Astrocyte (in vitro differentiated cells and primary cell): ENCODE measurements at regions not wholly inside any gene's neighbourhood (a gene's known extent, or its start where the extent isn't known, plus 50 kb on each side); places are given as distances from the start of the nearest gene placed in this dataset.

Experiments
- DNase-seq: peaks from one replicate; pipeline ENCODE4 v3.0.0-alpha.2; 2010; ENCODE audit warnings: low read depth
- FAIRE-seq: peaks from 2 replicates; lab custom pipeline; 2011; peaks lifted over from hg19 to GRCh38; lab: Jason Lieb, UNC
- H2AFZ ChIP-seq: 2 replicates; pipeline ENCODE4 v1.6.0; 2012; ENCODE audit warnings: low read depth, low read length, inconsistent platforms
- H3K27ac ChIP-seq: 2 replicates; pipeline ENCODE4 v1.5.1; 2011; ENCODE audit warnings: low read depth, low read length, inconsistent platforms
- H3K27me3 ChIP-seq: 2 replicates; pipeline ENCODE4 v1.6.0; 2011; ENCODE audit warnings: low read length, inconsistent platforms; ENCODE audit not compliant: insufficient read depth
- H3K36me3 ChIP-seq: 2 replicates; pipeline ENCODE4 v1.5.1; 2011; ENCODE audit warnings: low read length, inconsistent platforms; ENCODE audit not compliant: insufficient read depth
- H3K4me1 ChIP-seq: 2 replicates; pipeline ENCODE4 v1.5.1; 2011; ENCODE audit warnings: low read length, inconsistent platforms; ENCODE audit not compliant: insufficient read depth
- H3K4me2 ChIP-seq: 2 replicates; pipeline ENCODE4 v1.6.0; 2012; ENCODE audit warnings: low read length, inconsistent platforms
- H3K4me3 ChIP-seq: 2 replicates; pipeline ENCODE4 v1.5.1; 2011; ENCODE audit warnings: low read depth, mild to moderate bottlenecking, low read length, inconsistent platforms; ENCODE audit not compliant: insufficient read depth
- H3K79me2 ChIP-seq: 2 replicates; pipeline ENCODE4 v1.6.0; 2012; ENCODE audit warnings: mild to moderate bottlenecking, low read length, inconsistent platforms; ENCODE audit not compliant: insufficient read depth
- H3K9ac ChIP-seq: 2 replicates; pipeline ENCODE4 v1.6.0; 2012; ENCODE audit warnings: mild to moderate bottlenecking, low read length, inconsistent platforms
- H3K9me3 ChIP-seq: 2 replicates; pipeline ENCODE4 v1.5.1; 2012; ENCODE audit warnings: low read depth, mild to moderate bottlenecking, low read length, inconsistent platforms; ENCODE audit not compliant: insufficient read depth
- H4K20me1 ChIP-seq: 2 replicates; pipeline ENCODE4 v1.6.0; 2012; ENCODE audit warnings: low read length, inconsistent platforms; ENCODE audit not compliant: insufficient read depth
- H3K27ac Mint-ChIP-seq: one replicate; pipeline ENCODE4 v1.8.0; 2021; ENCODE audit warnings: mild to moderate bottlenecking, mixed read lengths; ENCODE audit not compliant: unreplicated experiment
- H3K27me3 Mint-ChIP-seq: one replicate; pipeline ENCODE4 v1.8.0; 2021; ENCODE audit warnings: low read depth, mixed read lengths; ENCODE audit not compliant: unreplicated experiment
- H3K36me3 Mint-ChIP-seq: one replicate; pipeline ENCODE4 v1.8.0; 2021; ENCODE audit warnings: low read depth, mixed read lengths; ENCODE audit not compliant: unreplicated experiment
- H3K4me1 Mint-ChIP-seq: one replicate; pipeline ENCODE4 v1.8.0; 2021; ENCODE audit warnings: low read depth, mixed read lengths; ENCODE audit not compliant: unreplicated experiment
- H3K4me3 Mint-ChIP-seq: one replicate; pipeline ENCODE4 v1.8.0; 2021; ENCODE audit warnings: mild to moderate bottlenecking, moderate library complexity, mixed read lengths; ENCODE audit not compliant: unreplicated experiment
- H3K9me3 Mint-ChIP-seq: one replicate; pipeline ENCODE4 v1.8.0; 2021; ENCODE audit warnings: mild to moderate bottlenecking, mixed read lengths; ENCODE audit not compliant: unreplicated experiment
- CTCF ChIP-seq: IDR thresholded peaks from 2 replicates; pipeline ENCODE4 v1.5.1; 2011; ENCODE audit warnings: low read depth, mild to moderate bottlenecking, inconsistent platforms, low read length, moderate library complexity; ENCODE audit not compliant: insufficient read depth
- EZH2 ChIP-seq: IDR thresholded peaks from 2 replicates; pipeline ENCODE4 v1.6.1; 2012; ENCODE audit warnings: mild to moderate bottlenecking, low read length, inconsistent platforms; ENCODE audit not compliant: insufficient read depth

GRCh38 chr1:82901561-82901960 is 1097.4 kb downstream of the TTLL7 start:
- Histone ChIP-seq H4K20me1 (no peaks in the 10 kb centered on the region), H3K9ac (no peak overlapping the region), H3K4me1 (no peaks in the 10 kb centered on the region), H3K27ac (no peak overlapping the region), H2AFZ (no peak overlapping the region), H3K36me3 (no peaks in the 10 kb centered on the region), H3K27me3 (no peaks in the 10 kb centered on the region), H3K4me2 (no peak overlapping the region), H3K9me3 (no peaks in the 10 kb centered on the region), H3K79me2 (no peaks in the 10 kb centered on the region), H3K4me3 (no peak overlapping the region)
- TF ChIP-seq CTCF (no peak), EZH2 (no peak)
- DNase-seq (no peak), FAIRE-seq (no peak)
- Mint-ChIP-seq H3K9me3 (no peaks in the 10 kb centered on the region), H3K27ac (no peak overlapping the region), H3K36me3 (no peaks in the 10 kb centered on the region), H3K27me3 (no peaks in the 10 kb centered on the region), H3K4me1 (no peaks in the 10 kb centered on the region), H3K4me3 (no peak overlapping the region)

- H3K4me3 ChIP-seq: no peak overlapping the region
- no peak overlapping the region for H2AFZ ChIP-seq
- H3K27ac Mint-ChIP-seq: no peak overlapping the region
- DNase-seq (no peak), FAIRE-seq (no peak)
- no peaks in the 10 kb centered on the region for H3K27me3 ChIP-seq
- H3K9me3 Mint-ChIP-seq: no peaks in the 10 kb centered on the region
- H3K9me3 ChIP-seq: no peaks in the 10 kb centered on the region
- no peak overlapping the region for H3K4me3 Mint-ChIP-seq
- H3K4me1 ChIP-seq: no peaks in the 10 kb centered on the region
- no peaks in the 10 kb centered on the region for H3K4me1 Mint-ChIP-seq
- H3K79me2 ChIP-seq: no peaks in the 10 kb centered on the region
- no peak overlapping the region for H3K9ac ChIP-seq
- no peak overlapping the region for H3K27ac ChIP-seq
- H3K36me3 ChIP-seq: no peaks in the 10 kb centered on the region
- no peaks in the 10 kb centered on the region for H3K36me3 Mint-ChIP-seq
- H4K20me1 ChIP-seq: no peaks in the 10 kb centered on the region
- H3K4me2 ChIP-seq: no peak overlapping the region
- no peaks in the 10 kb centered on the region for H3K27me3 Mint-ChIP-seq
- TF ChIP-seq EZH2: no peak
- TF ChIP-seq CTCF: no peak
Measured at GRCh38 chr1:82901118-82901517, 1097.8 kb downstream of the TTLL7 start.

GRCh38 chr1:82899017-82899416 is 1098.3 kb downstream of the ADGRL2 start:
- FAIRE-seq (no peak), DNase-seq (no peak)
- Histone ChIP-seq H3K27me3 (no peaks in the 10 kb centered on the region), H3K4me2 (no peak overlapping the region), H3K4me3 (no peak overlapping the region), H2AFZ (no peak overlapping the region), H4K20me1 (no peaks in the 10 kb centered on the region), H3K9ac (no peak overlapping the region), H3K36me3 (no peaks in the 10 kb centered on the region), H3K9me3 (no peaks in the 10 kb centered on the region), H3K27ac (no peak overlapping the region), H3K79me2 (no peaks in the 10 kb centered on the region), H3K4me1 (no peaks in the 10 kb centered on the region)
- H3K4me1 Mint-ChIP-seq: no peaks in the 10 kb centered on the region
- no peaks in the 10 kb centered on the region for H3K27me3 Mint-ChIP-seq
- H3K36me3 Mint-ChIP-seq: no peaks in the 10 kb centered on the region
- H3K4me3 Mint-ChIP-seq: no peak overlapping the region
- H3K27ac Mint-ChIP-seq: no peak overlapping the region
- TF ChIP-seq CTCF (no peak), EZH2 (no peak)
- no peaks in the 10 kb centered on the region for H3K9me3 Mint-ChIP-seq
